Activated T-cell treated with anti-CD3 and anti-CD28 coated beads for 4 hours (primary cell): ENCODE measurements at regions not wholly inside any gene's neighbourhood (a gene's known extent, or its start where the extent isn't known, plus 50 kb on each side); places are given as distances from the start of the nearest gene placed in this dataset.
"Not testable (repeated sequence)": the region's sequence is repeated elsewhere in the genome, so short reads cannot be mapped to it uniquely, and the experiment has no call there.

Source experiments
- DNase-seq: peaks from one replicate; pipeline ENCODE4 v3.0.0-alpha.2; 2020

- DNase-seq = no peak
Observed at GRCh38 chr22:47883757-47884156, 1121.3 kb downstream of the TBC1D22A start.

- DNase-seq = no peak
Observed at GRCh38 chr22:47879346-47879745, 1116.9 kb downstream of the TBC1D22A start.

- no peak for DNase-seq
Observed at GRCh38 chr22:47878460-47878859, 1116.0 kb downstream of the TBC1D22A start.

- no peak for DNase-seq
Observed at GRCh38 chr22:47872761-47873535, 1110.5 kb downstream of the TBC1D22A start.

- DNase-seq = no peak
Observed at GRCh38 chr22:47865626-47866025, 1103.2 kb downstream of the TBC1D22A start.

DNA sequence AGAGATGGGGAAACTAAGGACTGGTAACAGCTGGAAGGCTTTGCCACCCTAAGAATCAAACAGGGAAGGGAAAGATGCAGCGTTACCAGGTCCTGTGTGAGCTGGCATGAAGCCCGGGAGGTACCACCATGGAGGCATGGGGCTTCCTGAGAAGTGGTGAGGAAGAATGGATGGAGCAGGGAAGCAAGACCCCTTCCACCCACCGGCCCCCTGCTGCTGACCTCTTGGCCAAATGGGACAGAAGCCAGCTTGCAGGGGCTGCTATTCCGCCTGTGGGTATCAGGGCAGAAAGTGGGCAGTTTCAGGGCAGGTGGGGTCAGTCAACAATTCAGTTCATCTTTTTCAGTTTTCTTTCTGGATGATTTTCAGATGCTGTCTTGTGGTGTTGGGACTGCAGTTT, 1099.9 kb downstream of the TBC1D22A start:
- DNase-seq = no peak

- not testable (repeated sequence) for DNase-seq
Observed at GRCh38 chr22:47860907-47861306, 1098.5 kb downstream of the TBC1D22A start.

DNA sequence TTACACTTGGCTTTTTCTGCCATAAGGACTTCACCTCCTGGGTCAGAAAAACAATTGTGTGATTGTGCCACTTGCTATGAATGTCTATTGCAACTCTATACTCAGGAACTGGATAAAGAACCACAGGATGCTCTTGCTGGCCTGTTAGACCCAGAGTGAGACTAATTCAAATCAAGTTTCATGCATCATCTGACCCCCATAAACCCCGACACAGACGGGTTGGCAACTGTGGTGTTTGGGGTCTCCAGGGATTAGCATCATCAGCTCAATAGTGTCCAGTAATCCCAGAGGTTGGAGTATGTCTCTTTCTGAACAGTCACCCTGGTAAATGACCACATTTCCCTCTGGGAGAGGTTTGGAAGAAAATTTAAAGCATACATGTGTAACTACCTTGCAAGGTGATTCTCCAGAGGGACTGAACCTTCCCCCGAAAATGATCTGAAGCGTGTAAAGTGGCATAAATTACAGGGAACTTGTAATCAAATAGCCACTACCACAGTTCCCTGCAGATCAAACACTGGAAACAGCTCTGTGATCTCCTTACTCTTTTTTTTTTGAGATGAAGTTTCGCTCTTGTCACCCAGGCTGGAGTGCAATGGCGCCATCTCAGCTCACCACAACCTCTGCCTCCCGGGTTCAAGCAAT, 1097.6 kb downstream of the TBC1D22A start:
- no peak for DNase-seq

- DNase-seq = no peak
Observed at GRCh38 chr22:47858773-47859306, 1096.4 kb downstream of the TBC1D22A start.

DNA sequence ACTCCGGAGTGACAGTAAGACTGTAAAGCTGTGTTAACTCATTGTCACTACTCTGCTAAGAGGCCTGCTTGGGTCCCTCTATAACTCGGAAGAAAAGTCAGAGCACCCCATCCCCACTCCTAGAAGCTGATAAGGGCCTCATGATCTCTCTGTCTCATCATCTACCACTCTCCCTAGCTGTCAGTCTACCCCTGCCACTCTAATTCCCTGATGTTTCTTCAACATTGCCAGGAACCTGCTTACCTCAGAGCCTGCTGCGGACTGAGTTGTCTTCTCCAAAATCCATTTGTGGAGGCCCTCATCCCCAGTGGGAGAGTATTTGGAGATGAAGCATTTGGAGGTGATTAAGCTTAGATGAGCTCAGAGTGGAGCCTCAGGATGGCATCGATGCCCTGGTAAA, 1092.2 kb downstream of the TBC1D22A start:
- DNase-seq = no peak

DNA sequence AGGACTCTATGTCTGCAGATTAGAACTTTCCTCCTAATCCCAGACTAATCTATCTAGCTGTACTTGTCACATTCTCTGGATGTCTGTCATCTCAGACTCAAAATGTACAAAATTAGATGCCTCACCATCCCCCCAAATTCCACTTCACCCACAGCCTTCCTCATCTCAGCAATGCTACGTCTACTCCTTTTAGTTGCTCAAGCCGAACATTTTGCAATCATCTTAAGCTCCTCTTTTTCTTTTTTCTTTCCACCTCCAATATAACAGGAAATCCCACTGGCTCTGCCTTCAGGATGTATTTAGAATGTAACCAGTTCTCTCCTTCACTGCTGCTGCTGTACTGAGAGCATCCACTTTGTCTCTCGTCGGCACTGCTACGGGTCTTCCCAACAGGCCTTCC, 1091.8 kb downstream of the TBC1D22A start:
- no peak for DNase-seq

GRCh38 chr22:47853750-47854149, 1091.3 kb downstream of the TBC1D22A start:
- DNase-seq = no peak

- no peak for DNase-seq
Observed at GRCh38 chr22:47851586-47851985, 1089.1 kb downstream of the TBC1D22A start.

GRCh38 chr22:47850644-47851151, 1088.2 kb downstream of the TBC1D22A start:
- DNase-seq = no peak

DNA sequence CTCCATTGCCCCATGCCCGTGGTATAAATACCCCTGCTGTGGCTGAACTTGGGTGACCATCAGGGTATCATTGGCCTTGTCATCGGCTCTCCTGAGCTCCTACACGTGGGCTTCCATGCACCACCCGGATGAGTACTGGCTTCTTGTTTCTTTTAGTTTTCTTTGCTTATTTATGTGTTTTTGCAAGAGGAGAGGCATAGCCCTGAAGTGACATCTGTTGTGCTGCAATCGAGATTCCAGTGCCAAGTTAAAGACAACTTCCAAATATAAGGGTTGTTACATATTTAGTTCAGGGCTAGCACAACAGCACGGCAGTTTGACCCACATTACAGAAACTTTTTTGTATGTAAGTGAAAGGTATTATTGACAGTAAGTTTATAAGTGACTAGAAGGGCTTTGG, 1087.1 kb downstream of the TBC1D22A start:
- DNase-seq = no peak

- DNase-seq = no peak
Observed at GRCh38 chr22:47848184-47848920, 1085.9 kb downstream of the TBC1D22A start.

GRCh38 chr22:47847131-47847890, 1084.9 kb downstream of the TBC1D22A start:
- no peak for DNase-seq

DNA sequence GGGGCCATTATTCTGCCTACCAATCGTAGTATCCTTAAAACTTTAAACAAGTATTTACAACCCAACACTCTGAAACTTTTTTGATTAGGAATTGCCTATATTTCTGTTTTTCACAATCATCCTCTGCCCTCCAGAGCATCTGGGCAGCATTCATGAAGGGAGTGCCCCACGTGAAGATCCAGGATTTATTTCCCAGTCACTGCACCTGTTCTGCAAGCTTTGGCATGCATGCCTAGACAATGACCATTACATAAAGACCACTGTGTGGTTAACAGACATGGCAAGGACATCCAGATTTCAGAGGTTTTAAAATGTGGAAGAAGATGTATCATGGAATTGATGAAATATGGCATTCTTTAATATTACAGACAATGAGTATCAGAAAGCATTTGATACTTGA, 1083.8 kb downstream of the TBC1D22A start:
- no peak for DNase-seq

GRCh38 chr22:47842119-47842518, 1079.7 kb downstream of the TBC1D22A start:
- no peak for DNase-seq

DNA sequence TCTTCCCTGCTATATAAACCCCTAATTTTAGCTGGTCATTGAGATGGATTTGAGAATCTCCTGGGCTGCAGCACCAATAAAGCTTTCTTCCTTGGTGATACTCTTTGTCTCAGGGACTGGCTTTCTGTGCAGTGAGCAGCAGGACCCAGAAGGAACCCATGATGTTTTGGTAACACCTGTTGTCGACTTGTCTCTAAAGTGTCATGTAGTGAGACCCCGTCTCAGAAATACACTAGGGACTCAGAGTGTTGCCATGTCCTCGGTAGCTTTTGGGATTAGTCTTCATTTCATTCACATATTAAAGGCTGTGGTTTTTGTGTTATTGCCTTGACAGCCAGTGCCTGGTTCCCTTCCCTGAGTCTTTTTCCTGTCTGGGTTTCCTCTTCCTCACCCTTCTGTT, 1078.7 kb downstream of the TBC1D22A start:
- DNase-seq = no peak

DNA sequence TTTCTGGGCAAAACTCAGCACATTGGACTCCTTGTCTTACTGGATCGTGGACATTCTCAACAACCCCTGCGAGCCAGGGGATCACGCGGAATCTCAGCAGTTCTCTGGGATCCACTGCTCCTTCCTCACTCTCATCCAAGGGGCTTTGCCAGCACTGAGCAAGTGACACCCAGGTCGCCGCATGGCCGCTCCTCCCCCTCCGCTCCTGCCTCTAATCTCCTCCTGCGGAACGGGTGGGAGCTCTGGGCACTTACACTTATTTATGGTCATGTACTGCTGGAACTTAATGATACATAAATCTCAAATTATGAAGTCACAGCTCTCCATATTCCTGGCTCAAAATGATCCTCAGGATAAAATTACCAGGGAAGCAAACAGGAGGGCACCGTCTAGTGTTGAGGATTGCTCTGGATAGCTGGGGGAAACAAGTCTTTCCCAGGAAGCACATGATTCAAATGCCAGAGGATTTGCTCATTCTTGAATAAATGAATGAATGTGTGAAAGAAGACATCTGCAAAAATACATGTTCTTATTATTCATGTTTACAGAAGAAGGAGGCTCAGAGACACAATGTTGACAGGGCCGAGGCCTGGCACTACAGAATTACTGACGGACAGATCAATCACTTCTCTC, 1077.3 kb downstream of the TBC1D22A start:
- no peak for DNase-seq

DNA sequence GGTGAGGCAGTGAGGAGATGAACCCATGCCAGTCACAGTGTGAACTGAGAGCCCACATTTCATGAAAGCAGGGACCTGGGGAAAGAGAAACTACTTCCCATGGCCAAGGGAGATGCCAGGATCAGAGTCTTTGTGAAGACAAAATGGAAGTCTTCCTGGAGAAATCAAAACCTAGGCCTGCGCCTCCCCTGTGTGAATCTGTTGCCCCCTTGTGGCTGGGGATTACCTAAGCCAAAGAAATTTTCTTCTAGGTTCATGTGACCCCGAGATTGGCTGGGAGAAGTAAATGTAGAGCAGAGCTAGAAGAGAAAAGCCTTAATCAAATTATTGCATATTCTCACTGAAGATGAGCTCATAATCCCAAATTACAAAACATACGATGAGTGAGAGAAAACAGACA, 1075.3 kb downstream of the TBC1D22A start:
- no peak for DNase-seq
